ENCODE measurements at regions not wholly inside any gene's neighbourhood (a gene's known extent, or its start where the extent isn't known, plus 50 kb on each side); places are given as distances from the start of the nearest gene placed in this dataset.

GRCh38 chr4:156265407-156265806 is 311.7 kb upstream of the CTSO start:
- DNase-seq (ENCODE audit: insufficient read length, low spot score) (no peak), FAIRE-seq (no peak)
- TF ChIP-seq CTCF (IDR thresholded peaks at IDR 0.05; ENCODE audit: insufficient read depth, missing control alignments), result no peak

- TF ChIP-seq CTCF (IDR thresholded peaks at IDR 0.05; ENCODE audit: insufficient read depth, missing control alignments), result no peak
- FAIRE-seq (no peak), DNase-seq (ENCODE audit: insufficient read length, low spot score) (no peak)
Measured at GRCh38 chr4:156261230-156261629, 307.6 kb upstream of the CTSO start.

- DNase-seq (ENCODE audit: insufficient read length, low spot score) (no peak), FAIRE-seq (no peak)
Measured at GRCh38 chr4:156255230-156256007, 301.8 kb upstream of the CTSO start.

GRCh38 chr4:156252358-156252921 is 298.8 kb upstream of the CTSO start:
- FAIRE-seq, result no peak
- no peak for TF ChIP-seq CTCF (IDR thresholded peaks at IDR 0.05; ENCODE audit: insufficient read depth, missing control alignments)

More at GRCh38 chr4:156255230-156256007, 301.8 kb upstream of the CTSO start:
- TF ChIP-seq CTCF (IDR thresholded peaks at IDR 0.05; ENCODE audit: insufficient read depth, missing control alignments), result no peak

GRCh38 chr4:156251373-156252065 is 297.9 kb upstream of the CTSO start:
- no peak for DNase-seq (ENCODE audit: insufficient read length, low spot score)
- FAIRE-seq, result no peak
- no peak for TF ChIP-seq CTCF (IDR thresholded peaks at IDR 0.05; ENCODE audit: insufficient read depth, missing control alignments)

More at GRCh38 chr4:156252358-156252921, 298.8 kb upstream of the CTSO start:
- DNase-seq (ENCODE audit: insufficient read length, low spot score), result no peak

GRCh38 chr4:156248917-156249316 is 295.3 kb upstream of the CTSO start:
- no peak for TF ChIP-seq CTCF (IDR thresholded peaks at IDR 0.05; ENCODE audit: insufficient read depth, missing control alignments)
- FAIRE-seq (no peak), DNase-seq (ENCODE audit: insufficient read length, low spot score) (no peak)
